ENCODE measurements at regions not wholly inside any gene's neighbourhood (a gene's known extent, or its start where the extent isn't known, plus 50 kb on each side); places are given as distances from the start of the nearest gene placed in this dataset.
A peak's percentile ranks its signal among the peaks of the same experiment; 100 is the strongest.

DNA sequence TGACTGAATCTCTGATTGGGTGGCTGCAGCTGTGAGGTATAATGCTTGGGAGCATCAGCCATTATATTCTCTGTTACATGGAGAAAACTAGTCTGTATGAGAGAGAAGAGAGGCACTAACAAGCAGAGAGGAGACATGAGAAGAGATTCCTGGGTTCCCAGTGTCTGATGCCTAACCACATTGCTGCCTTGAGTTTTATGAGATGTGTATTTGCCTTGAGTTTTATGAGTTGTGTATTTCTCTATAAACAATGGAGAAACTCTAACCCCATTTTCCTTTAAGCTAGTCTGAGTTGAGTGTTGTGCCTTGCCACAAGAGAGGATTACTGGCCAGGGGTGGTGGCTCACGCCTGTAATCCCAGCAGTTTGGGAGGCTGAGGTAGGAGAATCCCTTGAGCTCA lies 208.1 kb downstream of the BCOR start:
- Histone ChIP-seq H3K9ac (ENCODE audit: low read length in 2 of 2) (no peak overlapping the region), H3K4me1 (ENCODE audit: control insufficient read depth, insufficient read depth, low read length) (no peaks in the 10 kb centered on the region), H3K9me3 (ENCODE audit: control insufficient read depth in 2 of 2, low read length in 2 of 2) (no peaks in the 10 kb centered on the region), H3K27ac (ENCODE audit: low read length) (no peak overlapping the region), H3K27me3 (ENCODE audit: control insufficient read depth in 1 of 2, insufficient read depth in 2 of 2, low read length in 2 of 2) (peaks cover 0 to 6% of the 10 kb centered on the region in 2 donors), H3K4me3 (ENCODE audit: low read length in 2 of 2) (no peak overlapping the region), H3K36me3 (ENCODE audit: control insufficient read depth in 2 of 2, insufficient read depth in 2 of 2, low read length in 2 of 2) (no peaks in the 10 kb centered on the region)

DNA sequence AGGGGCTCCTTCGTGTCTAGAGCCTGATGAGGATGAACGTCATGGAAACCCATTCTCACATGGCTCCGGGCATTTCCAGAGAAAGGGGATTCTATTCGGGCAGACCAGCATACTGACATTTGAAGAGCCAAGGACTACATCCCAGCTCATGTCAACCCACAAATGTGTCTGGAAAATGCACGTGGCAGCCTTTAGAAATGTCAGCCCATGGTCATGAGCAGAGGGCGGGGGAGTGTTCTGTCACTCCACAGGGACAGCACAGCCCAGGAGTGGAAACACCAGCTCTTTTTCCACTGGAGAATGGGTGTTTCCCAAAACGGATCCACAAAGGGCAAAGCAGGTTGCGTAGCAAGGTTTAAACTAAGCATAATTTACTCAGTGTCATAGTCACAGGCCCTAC lies 207.0 kb downstream of the BCOR start:
- Histone ChIP-seq H3K9me3 (ENCODE audit: control insufficient read depth in 2 of 2, low read length in 2 of 2) (no peaks in the 10 kb centered on the region), H3K4me1 (ENCODE audit: control insufficient read depth, insufficient read depth, low read length) (no peaks in the 10 kb centered on the region), H3K27me3 (ENCODE audit: control insufficient read depth in 1 of 2, insufficient read depth in 2 of 2, low read length in 2 of 2) (peaks cover 0 to 10% of the 10 kb centered on the region in 2 donors)

DNA sequence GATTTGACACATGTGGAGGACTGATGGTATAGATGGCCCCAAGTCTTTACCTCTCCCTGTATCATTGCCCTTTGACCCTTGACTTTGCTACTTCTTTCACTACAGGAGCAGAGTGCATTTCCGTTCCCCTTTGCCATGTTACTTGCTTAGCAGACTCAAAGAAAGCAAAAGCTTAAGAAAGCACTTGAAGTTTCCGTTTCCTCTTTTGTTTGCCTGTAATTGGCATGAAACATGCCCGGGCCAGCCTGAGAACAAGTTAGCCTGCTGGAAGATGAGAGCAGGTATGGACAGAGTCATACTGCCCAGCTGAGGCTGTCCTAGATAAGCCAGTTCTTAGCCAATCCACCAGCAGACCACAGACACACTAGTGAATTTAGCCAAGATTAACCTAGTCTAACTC lies 206.0 kb downstream of the BCOR start:
- H3K9me3 ChIP-seq (ENCODE audit: control insufficient read depth in 2 of 2, low read length in 2 of 2): no peaks in the 10 kb centered on the region
- no peaks in the 10 kb centered on the region for H3K36me3 ChIP-seq (ENCODE audit: control insufficient read depth in 2 of 2, insufficient read depth in 2 of 2, low read length in 2 of 2)
- no peak overlapping the region for H3K27ac ChIP-seq (ENCODE audit: low read length)
- peaks cover 0 to 10% of the 10 kb centered on the region in 2 donors for H3K27me3 ChIP-seq (ENCODE audit: control insufficient read depth in 1 of 2, insufficient read depth in 2 of 2, low read length in 2 of 2)
- no peak overlapping the region for H3K9ac ChIP-seq (ENCODE audit: low read length in 2 of 2)
- H3K4me1 ChIP-seq (ENCODE audit: control insufficient read depth, insufficient read depth, low read length): no peaks in the 10 kb centered on the region
- H3K4me3 ChIP-seq (ENCODE audit: low read length in 2 of 2): no peak overlapping the region

More for the DNA sequence above, 207.0 kb downstream of the BCOR start:
- Histone ChIP-seq H3K9ac (ENCODE audit: low read length in 2 of 2) (no peak overlapping the region), H3K36me3 (ENCODE audit: control insufficient read depth in 2 of 2, insufficient read depth in 2 of 2, low read length in 2 of 2) (no peaks in the 10 kb centered on the region), H3K4me3 (ENCODE audit: low read length in 2 of 2) (no peak overlapping the region), H3K27ac (ENCODE audit: low read length) (no peak overlapping the region)

DNA sequence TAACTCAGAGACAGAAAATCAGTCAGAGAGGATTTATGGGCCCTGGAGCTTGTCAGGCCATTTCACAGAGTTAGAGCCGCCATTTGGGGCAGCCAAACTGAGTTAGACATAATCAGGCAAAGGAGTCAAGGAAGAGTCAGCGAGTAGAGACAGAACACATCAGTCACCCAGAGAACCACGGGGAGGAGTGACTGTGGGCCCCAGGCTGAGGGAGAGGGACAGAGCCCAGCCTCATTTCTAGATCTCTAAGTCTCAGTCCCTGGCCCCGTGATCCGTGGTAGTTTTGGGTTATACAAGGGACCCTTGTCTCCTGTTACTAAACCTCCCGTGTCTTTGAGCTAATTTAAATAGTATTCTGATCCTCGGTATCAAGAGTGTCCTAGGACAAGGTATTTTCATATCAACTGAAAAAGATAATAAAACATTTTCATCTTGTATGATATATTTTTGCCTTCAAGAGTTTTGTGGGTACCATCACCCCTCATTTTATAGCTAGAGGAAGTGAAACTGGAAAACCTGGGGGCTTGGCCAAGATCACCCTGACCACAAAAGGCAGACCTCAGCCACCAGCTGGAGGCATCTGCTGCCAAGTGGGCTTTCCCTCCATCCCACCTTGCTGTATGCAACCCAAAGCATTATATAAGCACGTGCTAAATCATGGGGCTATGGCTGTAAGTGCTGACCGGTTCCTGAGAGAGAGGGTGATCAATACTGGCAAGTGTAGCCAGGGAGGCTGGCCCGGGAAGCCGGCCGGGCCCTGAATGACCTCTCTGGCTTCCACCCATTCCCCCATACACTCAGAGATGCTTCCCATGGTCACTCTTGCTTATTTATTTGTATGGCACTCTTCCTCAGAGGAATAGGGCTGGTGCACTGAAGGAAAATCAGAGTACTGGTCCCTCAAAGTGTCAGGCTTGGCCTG lies 204.1 kb downstream of the BCOR start:
- no peak overlapping the region for H3K27ac ChIP-seq (ENCODE audit: low read length)

DNA sequence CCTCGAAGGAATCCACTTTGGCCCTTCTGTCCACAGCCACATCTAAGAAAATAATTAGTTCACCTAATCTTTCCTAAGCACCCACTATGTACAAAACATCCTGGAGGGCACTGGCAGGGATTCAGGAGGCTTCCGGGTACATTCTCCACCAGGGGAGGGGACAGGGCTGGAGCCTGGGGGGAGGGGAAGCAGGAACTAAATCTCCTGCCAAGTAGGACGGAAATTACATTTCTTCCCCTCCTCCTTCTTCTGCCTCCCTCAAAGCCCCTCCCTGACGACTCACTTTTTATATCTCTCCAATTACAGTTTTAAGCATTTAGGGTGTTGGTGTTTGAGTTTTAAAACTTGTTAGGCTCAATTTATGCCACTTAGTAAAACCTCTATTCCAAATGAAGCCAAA lies 203.1 kb downstream of the BCOR start:
- Histone ChIP-seq H3K27ac (ENCODE audit: low read length) (no peak overlapping the region), H3K27me3 (ENCODE audit: control insufficient read depth in 1 of 2, insufficient read depth in 2 of 2, low read length in 2 of 2) (peaks cover 0 to 6% of the 10 kb centered on the region in 2 donors), H3K4me3 (ENCODE audit: low read length in 2 of 2) (no peak overlapping the region), H3K36me3 (ENCODE audit: control insufficient read depth in 2 of 2, insufficient read depth in 2 of 2, low read length in 2 of 2) (no peaks in the 10 kb centered on the region), H3K4me1 (ENCODE audit: control insufficient read depth, insufficient read depth, low read length) (peaks cover 12% of the 10 kb centered on the region), H3K9ac (ENCODE audit: low read length in 2 of 2) (no peak overlapping the region), H3K9me3 (ENCODE audit: control insufficient read depth in 2 of 2, low read length in 2 of 2) (no peaks in the 10 kb centered on the region)

More for the DNA sequence above, 204.1 kb downstream of the BCOR start:
- Histone ChIP-seq H3K27me3 (ENCODE audit: control insufficient read depth in 1 of 2, insufficient read depth in 2 of 2, low read length in 2 of 2) (peaks cover 0 to 6% of the 10 kb centered on the region in 2 donors), H3K4me3 (ENCODE audit: low read length in 2 of 2) (no peak overlapping the region), H3K9me3 (ENCODE audit: control insufficient read depth in 2 of 2, low read length in 2 of 2) (no peaks in the 10 kb centered on the region), H3K36me3 (ENCODE audit: control insufficient read depth in 2 of 2, insufficient read depth in 2 of 2, low read length in 2 of 2) (no peaks in the 10 kb centered on the region), H3K4me1 (ENCODE audit: control insufficient read depth, insufficient read depth, low read length) (peaks cover 12% of the 10 kb centered on the region), H3K9ac (ENCODE audit: low read length in 2 of 2) (no peak overlapping the region)

DNA sequence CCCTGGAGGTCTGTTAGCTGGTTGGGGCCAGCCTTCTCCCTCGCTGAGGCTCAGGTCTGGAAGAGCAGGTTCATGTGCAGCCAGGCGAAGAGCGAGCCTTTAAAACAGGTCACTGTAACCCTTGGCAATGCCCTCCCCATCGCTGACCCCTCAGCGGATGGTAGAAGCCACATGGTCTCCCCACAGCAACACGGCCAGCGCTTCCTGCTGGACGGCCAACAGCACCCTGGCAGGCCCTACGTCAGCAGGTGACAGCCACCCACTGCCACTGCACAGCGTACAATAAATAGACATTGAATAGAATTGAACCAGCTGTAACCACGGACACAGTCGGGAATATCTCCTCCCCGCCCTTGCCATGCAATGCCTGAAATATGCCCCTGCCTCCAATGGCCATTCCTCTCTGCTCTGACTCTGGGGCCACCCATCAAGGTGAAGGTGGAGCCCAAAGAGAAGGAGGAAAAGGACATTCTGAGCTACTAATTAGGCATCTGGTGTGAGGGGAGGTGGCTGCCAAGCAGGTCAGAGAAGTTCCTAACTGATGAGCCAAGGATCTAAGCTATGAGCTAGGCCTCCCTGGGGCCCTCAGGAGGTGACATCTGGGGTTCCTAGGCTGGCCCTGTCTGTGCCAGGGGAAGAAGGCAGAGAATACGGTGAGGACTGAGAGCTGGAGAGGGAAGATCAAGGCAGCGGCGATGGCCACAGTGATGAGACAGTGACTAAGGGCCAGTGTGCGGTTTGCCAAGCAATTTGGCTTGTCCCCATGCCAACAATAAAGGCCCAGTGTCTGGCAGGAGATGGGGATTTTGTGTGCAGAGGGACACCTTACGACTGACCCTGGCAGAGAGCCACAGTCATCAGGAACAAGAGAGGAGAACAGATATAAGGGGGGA lies 202.3 kb downstream of the BCOR start:
- Histone ChIP-seq H3K9ac (ENCODE audit: low read length in 2 of 2) (no peak overlapping the region), H3K27ac (ENCODE audit: low read length) (no peak overlapping the region), H3K9me3 (ENCODE audit: control insufficient read depth in 2 of 2, low read length in 2 of 2) (no peaks in the 10 kb centered on the region), H3K4me1 (ENCODE audit: control insufficient read depth, insufficient read depth, low read length) (peaks cover 12% of the 10 kb centered on the region), H3K36me3 (ENCODE audit: control insufficient read depth in 2 of 2, insufficient read depth in 2 of 2, low read length in 2 of 2) (no peaks in the 10 kb centered on the region), H3K27me3 (ENCODE audit: control insufficient read depth in 1 of 2, insufficient read depth in 2 of 2, low read length in 2 of 2) (peaks cover 0 to 6% of the 10 kb centered on the region in 2 donors), H3K4me3 (ENCODE audit: low read length in 2 of 2) (no peak overlapping the region)

DNA sequence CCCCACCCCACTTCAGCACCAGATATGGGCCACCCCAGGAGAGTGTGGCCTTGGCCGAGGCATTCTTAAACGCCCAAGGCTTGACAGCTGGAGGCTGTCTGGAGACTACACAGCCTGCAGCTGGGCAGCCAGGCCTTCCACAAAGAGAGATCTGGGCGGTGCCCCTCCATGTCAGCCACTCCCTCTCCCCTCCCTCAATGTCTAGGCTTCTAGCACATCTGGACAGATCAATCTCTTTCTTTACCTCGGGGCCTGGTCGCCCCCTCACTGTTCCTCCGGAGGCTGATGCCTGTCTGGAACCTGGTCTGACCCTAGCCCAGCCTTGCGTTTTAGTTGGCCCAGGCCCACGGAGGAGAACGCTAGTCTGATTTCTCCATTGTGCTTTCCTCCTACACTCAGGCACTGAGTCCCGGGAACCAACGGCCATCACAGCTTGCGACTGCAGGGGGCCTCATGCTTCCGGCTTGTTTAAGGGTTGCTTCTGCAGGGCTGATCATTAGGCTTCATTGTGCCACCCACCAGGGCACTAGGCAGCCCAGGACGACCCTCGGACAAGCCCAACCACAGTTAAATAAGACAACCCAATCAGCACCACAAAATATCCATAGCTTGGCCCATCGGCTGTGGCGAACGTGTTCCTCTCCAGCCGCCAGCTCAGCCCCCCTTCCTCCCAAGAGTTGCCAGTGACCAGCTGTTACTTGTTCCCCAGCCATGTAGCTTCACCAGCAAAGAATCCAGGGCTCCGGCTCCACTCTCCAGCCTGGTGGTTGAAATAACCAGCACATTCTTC lies 200.6 kb downstream of the BCOR start:
- H3K9me3 ChIP-seq (ENCODE audit: control insufficient read depth in 2 of 2, low read length in 2 of 2): no peaks in the 10 kb centered on the region
- peak overlapping the region in 1 of 2 donors; percentile 22 for H3K4me3 ChIP-seq (ENCODE audit: low read length in 2 of 2)
- no peak overlapping the region for H3K27ac ChIP-seq (ENCODE audit: low read length)
- no peaks in the 10 kb centered on the region for H3K36me3 ChIP-seq (ENCODE audit: control insufficient read depth in 2 of 2, insufficient read depth in 2 of 2, low read length in 2 of 2)
- H3K9ac ChIP-seq (ENCODE audit: low read length in 2 of 2): no peak overlapping the region
- H3K4me1 ChIP-seq (ENCODE audit: control insufficient read depth, insufficient read depth, low read length): peaks cover 12% of the 10 kb centered on the region
- H3K27me3 ChIP-seq (ENCODE audit: control insufficient read depth in 1 of 2, insufficient read depth in 2 of 2, low read length in 2 of 2): peaks cover 0 to 17% of the 10 kb centered on the region in 2 donors

DNA sequence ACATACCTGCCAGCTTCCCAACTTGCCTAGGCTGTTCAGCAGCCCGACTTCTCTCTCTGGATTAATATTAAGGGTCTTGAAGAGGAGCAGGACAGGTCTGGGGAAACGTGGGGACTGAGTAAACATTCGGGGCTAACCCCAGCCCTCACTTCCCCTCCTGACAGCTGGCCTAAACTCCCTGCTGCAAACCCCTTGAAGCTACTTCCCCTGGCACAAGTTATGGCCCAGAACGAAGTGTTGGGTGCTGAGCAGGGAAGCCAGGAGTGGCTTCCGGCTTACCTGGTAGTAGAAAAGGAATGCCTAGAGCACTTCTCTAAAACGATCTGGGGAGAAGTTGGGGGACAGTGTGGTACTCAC lies 200.0 kb downstream of the BCOR start:
- Histone ChIP-seq H3K9ac (ENCODE audit: low read length in 2 of 2) (no peak overlapping the region), H3K27ac (ENCODE audit: low read length) (no peak overlapping the region), H3K4me1 (ENCODE audit: control insufficient read depth, insufficient read depth, low read length) (peaks cover 12% of the 10 kb centered on the region), H3K27me3 (ENCODE audit: control insufficient read depth in 1 of 2, insufficient read depth in 2 of 2, low read length in 2 of 2) (peaks cover 0 to 19% of the 10 kb centered on the region in 2 donors), H3K36me3 (ENCODE audit: control insufficient read depth in 2 of 2, insufficient read depth in 2 of 2, low read length in 2 of 2) (no peaks in the 10 kb centered on the region), H3K9me3 (ENCODE audit: control insufficient read depth in 2 of 2, low read length in 2 of 2) (no peaks in the 10 kb centered on the region), H3K4me3 (ENCODE audit: low read length in 2 of 2) (peak overlapping the region in 1 of 2 donors; percentile 22)

DNA sequence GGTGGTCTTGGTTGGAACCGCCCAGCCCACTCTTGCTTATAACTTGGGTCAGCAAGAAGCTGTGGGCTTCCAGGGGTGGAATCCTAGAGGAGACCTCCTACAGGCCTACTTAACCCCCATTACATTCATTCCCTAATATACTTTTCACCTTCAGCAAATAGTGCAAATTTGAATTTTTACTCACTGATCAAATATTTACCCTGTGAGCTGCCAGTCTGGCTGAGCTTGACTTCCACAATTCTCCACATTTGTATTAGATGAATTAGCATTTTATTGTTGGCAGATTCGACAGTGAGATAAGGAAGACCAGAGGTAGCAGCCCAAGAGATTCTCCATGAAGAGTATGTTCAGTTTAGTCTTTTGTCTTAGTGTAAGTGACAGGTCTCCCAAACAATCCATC lies 199.6 kb downstream of the BCOR start:
- Histone ChIP-seq H3K9ac (ENCODE audit: low read length in 2 of 2) (no peak overlapping the region), H3K27ac (ENCODE audit: low read length) (no peak overlapping the region), H3K4me1 (ENCODE audit: control insufficient read depth, insufficient read depth, low read length) (peaks cover 12% of the 10 kb centered on the region), H3K4me3 (ENCODE audit: low read length in 2 of 2) (no peak overlapping the region), H3K27me3 (ENCODE audit: control insufficient read depth in 1 of 2, insufficient read depth in 2 of 2, low read length in 2 of 2) (peaks cover 0 to 19% of the 10 kb centered on the region in 2 donors), H3K9me3 (ENCODE audit: control insufficient read depth in 2 of 2, low read length in 2 of 2) (no peaks in the 10 kb centered on the region), H3K36me3 (ENCODE audit: control insufficient read depth in 2 of 2, insufficient read depth in 2 of 2, low read length in 2 of 2) (no peaks in the 10 kb centered on the region)

DNA sequence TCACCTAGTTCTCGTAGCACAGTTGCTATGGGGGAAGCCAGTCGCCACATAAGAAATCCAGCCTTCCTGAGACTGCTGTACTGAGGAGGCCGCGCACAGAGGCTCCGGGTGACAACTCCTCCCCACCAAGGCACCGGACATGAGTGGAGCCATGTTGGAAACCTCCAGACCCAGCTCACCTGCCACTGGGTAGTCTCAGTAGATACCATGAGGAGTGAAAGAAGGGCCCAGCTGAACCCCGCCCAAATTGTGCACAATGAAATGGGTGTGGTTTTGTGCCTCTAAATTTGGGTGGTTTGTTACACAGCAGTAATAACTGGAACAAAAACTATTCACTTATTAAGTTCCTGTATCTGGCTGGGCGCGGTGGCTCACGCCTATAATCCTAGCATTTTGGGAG lies 198.7 kb downstream of the BCOR start:
- Histone ChIP-seq H3K4me1 (ENCODE audit: control insufficient read depth, insufficient read depth, low read length) (peaks cover 12% of the 10 kb centered on the region), H3K9ac (ENCODE audit: low read length in 2 of 2) (no peak overlapping the region), H3K4me3 (ENCODE audit: low read length in 2 of 2) (no peak overlapping the region), H3K9me3 (ENCODE audit: control insufficient read depth in 2 of 2, low read length in 2 of 2) (no peaks in the 10 kb centered on the region), H3K36me3 (ENCODE audit: control insufficient read depth in 2 of 2, insufficient read depth in 2 of 2, low read length in 2 of 2) (no peaks in the 10 kb centered on the region), H3K27me3 (ENCODE audit: control insufficient read depth in 1 of 2, insufficient read depth in 2 of 2, low read length in 2 of 2) (peaks cover 0 to 19% of the 10 kb centered on the region in 2 donors), H3K27ac (ENCODE audit: low read length) (no peak overlapping the region)
